SK-N-SH (cell line): ENCODE measurements at regions not wholly inside any gene's neighbourhood (a gene's known extent, or its start where the extent isn't known, plus 50 kb on each side); places are given as distances from the start of the nearest gene placed in this dataset.

Source experiments
- CTCF ChIA-PET: fragments of 300-600, 350-600 bp; formaldehyde crosslinking; extraction: SDS; loops from one replicate; lab custom pipeline; 2021; lab: Yijun Ruan, JAX
- POLR2A ChIA-PET: fragments of 350-600 bp; sonication (Branson Sonifier 250); formaldehyde crosslinking; extraction: SDS; loops from one replicate; lab custom pipeline; 2020; ENCODE audit warnings: antibody characterized with exemption, inconsistent platforms; lab: Yijun Ruan, JAX
- DNase-seq: peaks from one replicate; pipeline ENCODE4 v3.0.0; 2012
- H2AFZ ChIP-seq: fragments of 200-600 bp; sonication (generic); 2 replicates; pipeline ENCODE4 v1.8.1; 2016; ENCODE audit warnings: antibody characterized with exemption, mild to moderate bottlenecking, low read depth
- H3F3A ChIP-seq: fragments of 200-600 bp; sonication (generic); replicated peaks from 2 replicates; pipeline ENCODE3; 2016; ENCODE audit warnings: antibody characterized with exemption, mild to moderate bottlenecking; ENCODE audit not compliant: insufficient read depth
- H3K27ac ChIP-seq, 2 experiments: fragments of 200-500 bp in 1 of 2; fragments of 200-600 bp in 1 of 2; sonication (Bioruptor generic) in 1 of 2; sonication (generic), shearing (Covaris generic) in 1 of 2; 2 replicates each; pipeline versions ENCODE4 v1.5.1 to v1.6.1; 2014 to 2016; ENCODE audit warnings: low read depth in 2 of 2, inconsistent platforms in 1 of 2, low read length in 1 of 2, mild to moderate bottlenecking in 1 of 2, mixed read lengths in 1 of 2
- H3K27me3 ChIP-seq: fragments of 200-600 bp; sonication (generic), shearing (Covaris generic); 2 replicates; pipeline ENCODE4 v1.6.1; 2016; ENCODE audit warnings: mixed run types; ENCODE audit not compliant: insufficient read depth
- H3K36me3 ChIP-seq, 2 experiments: fragments of 200-500 bp in 1 of 2; fragments of 200-600 bp in 1 of 2; sonication (Bioruptor generic) in 1 of 2; sonication (generic) in 1 of 2; replicated peaks in 1 of 2; 2 replicates each; pipeline versions ENCODE3 to v1.5.1; 2014 to 2016; ENCODE audit warnings: low read length in 1 of 2, mild to moderate bottlenecking in 1 of 2; ENCODE audit not compliant: insufficient read depth in 2 of 2, control insufficient read depth in 1 of 2
- H3K4me1 ChIP-seq, 2 experiments: fragments of 200-500 bp in 1 of 2; fragments of 200-600 bp in 1 of 2; sonication (Bioruptor generic) in 1 of 2; sonication (generic), shearing (Covaris generic) in 1 of 2; 2 replicates each; pipeline versions ENCODE4 v1.5.1 to v1.6.1; 2014 to 2016; ENCODE audit warnings: low read depth in 1 of 2, low read length in 1 of 2, mixed run types in 1 of 2; ENCODE audit not compliant: insufficient read depth in 2 of 2, control insufficient read depth in 1 of 2
- H3K4me2 ChIP-seq: fragments of 200-600 bp; sonication (generic), shearing (Covaris generic); 2 replicates; pipeline ENCODE4 v1.6.1; 2017; ENCODE audit warnings: mixed run types
- H3K4me3 ChIP-seq, 2 experiments: fragments of 200-500 bp in 1 of 2; fragments of 200-600 bp in 1 of 2; sonication (Bioruptor generic) in 1 of 2; sonication (generic), shearing (Covaris generic) in 1 of 2; 2 replicates each; pipeline versions ENCODE4 v1.5.1 to v1.8.1; 2014 to 2016; ENCODE audit warnings: low read depth in 2 of 2, inconsistent platforms in 1 of 2, low read length in 1 of 2, mild to moderate bottlenecking in 1 of 2, mixed read lengths in 1 of 2, moderate library complexity in 1 of 2
- H3K79me2 ChIP-seq: fragments of 200-600 bp; sonication (generic); 2 replicates; pipeline ENCODE4 v1.8.1; 2017; ENCODE audit warnings: mild to moderate bottlenecking; ENCODE audit not compliant: insufficient read depth
- H3K9ac ChIP-seq: fragments of 200-600 bp; sonication (generic); 2 replicates; pipeline ENCODE4 v1.6.1; 2017; ENCODE audit warnings: mixed run types
- H3K9me2 ChIP-seq: fragments of 200-600 bp; sonication (generic); 2 replicates; pipeline ENCODE4 v1.6.1; 2017; ENCODE audit warnings: mixed run types
- H3K9me3 ChIP-seq: fragments of 200-600 bp; sonication (generic); 2 replicates; pipeline ENCODE4 v1.6.1; 2017; ENCODE audit warnings: mixed run types, mild to moderate bottlenecking, moderate library complexity
- H4K20me1 ChIP-seq: fragments of 200-600 bp; sonication (generic); 2 replicates; pipeline ENCODE4 v1.6.1; 2017; ENCODE audit warnings: mild to moderate bottlenecking, mixed run types; ENCODE audit not compliant: insufficient read depth
- CTCF ChIP-seq: fragments of 200-600 bp; sonication (generic); IDR thresholded peaks from 2 replicates; pipeline ENCODE4 v1.6.1; 2017; ENCODE audit warnings: antibody characterized with exemption, mild to moderate bottlenecking, moderate library complexity
- ELF1 ChIP-seq: IDR thresholded peaks from 2 replicates; pipeline ENCODE4 v1.4.0; 2012
- EP300 ChIP-seq, 2 experiments: IDR thresholded peaks; 2 replicates each; pipeline versions ENCODE4 v1.4.0 to v1.6.1; 2012; ENCODE audit warnings: borderline replicate concordance in 1 of 2, low read depth in 1 of 2, low read length in 1 of 2
- FOXJ3 ChIP-seq: sonication (generic); formaldehyde crosslinking; IDR thresholded peaks from 2 replicates; pipeline ENCODE4 v1.5.1; 2020; ENCODE audit warnings: mild to moderate bottlenecking, missing genetic modification reagents
- GATA2 ChIP-seq: sonication (generic); formaldehyde crosslinking; IDR thresholded peaks from 2 replicates; pipeline ENCODE4 v1.5.0; 2020; ENCODE audit warnings: mild to moderate bottlenecking, missing genetic modification reagents
- IRF3 ChIP-seq: fragments of 150-350 bp; IDR thresholded peaks from 2 replicates; pipeline ENCODE4 v1.6.1; 2016; ENCODE audit warnings: mild to moderate bottlenecking, low read depth, low read length
- JUND ChIP-seq: IDR thresholded peaks from 2 replicates; pipeline ENCODE4 v1.4.0; 2012
- MXI1 ChIP-seq: IDR thresholded peaks from 2 replicates; pipeline ENCODE4 v1.6.1; 2012; ENCODE audit warnings: mild to moderate bottlenecking, low read depth, low read length, improper control_type of control experiment
- NFIC ChIP-seq: IDR thresholded peaks from 2 replicates; pipeline ENCODE4 v1.4.0; 2012; ENCODE audit warnings: borderline replicate concordance
- PBX3 ChIP-seq: IDR thresholded peaks from 2 replicates; pipeline ENCODE4; 2012
- RAD21 ChIP-seq: IDR thresholded peaks from 2 replicates; pipeline ENCODE4 v1.6.1; 2012; ENCODE audit warnings: mild to moderate bottlenecking, low read length
- REST ChIP-seq: IDR thresholded peaks from 2 replicates; pipeline ENCODE4 v1.6.1; 2012; ENCODE audit warnings: mild to moderate bottlenecking, low read depth, low read length, moderate library complexity
- RFX5 ChIP-seq: IDR thresholded peaks from 2 replicates; pipeline ENCODE4 v1.6.1; 2012; ENCODE audit warnings: mild to moderate bottlenecking, improper control_type of control experiment, low read length
- SIN3A ChIP-seq: IDR thresholded peaks from 2 replicates; pipeline ENCODE4 v1.6.1; 2012; ENCODE audit warnings: low read depth, mild to moderate bottlenecking, low read length, moderate library complexity, borderline replicate concordance
- TCF12 ChIP-seq: IDR thresholded peaks from 2 replicates; pipeline ENCODE4 v1.4.0; 2012
- USF2 ChIP-seq: fragments of 150-350 bp; IDR thresholded peaks from 2 replicates; pipeline ENCODE4 v1.6.1; 2017; ENCODE audit warnings: antibody characterized with exemption, low read length, low read depth, borderline replicate concordance
- WGBS: methylation state at CpG from one replicate; pipeline ENCODE4 v1.1.6; 2017; ENCODE audit warnings: low lambda C conversion rate; 5-methylcytosine and 5-hydroxymethylcytosine counted together

- Histone ChIP-seq H3K4me3 (no peak overlapping the region), H3K9me2 (no peaks in the 10 kb centered on the region), H2AFZ (no peak overlapping the region), H3K27me3 (no peaks in the 10 kb centered on the region), H3K9me3 (no peaks in the 10 kb centered on the region), H3K79me2 (no peaks in the 10 kb centered on the region), H3K27ac (no peak overlapping the region), H4K20me1 (no peaks in the 10 kb centered on the region), H3F3A (no peaks in the 10 kb centered on the region), H3K9ac (no peak overlapping the region), H3K4me1 (no peaks in the 10 kb centered on the region), H3K36me3 (no peaks in the 10 kb centered on the region), H3K4me2 (no peak overlapping the region)
- no peak for TF ChIP-seq NFIC
- TF ChIP-seq MXI1, result no peak
- no peak for TF ChIP-seq TCF12
- TF ChIP-seq PBX3, result no peak
- TF ChIP-seq GATA2, result no peak
- no peak for TF ChIP-seq ELF1
- no peak for TF ChIP-seq RFX5
- TF ChIP-seq USF2, result no peak
- no peak for TF ChIP-seq JUND
- TF ChIP-seq REST, result no peak
- TF ChIP-seq IRF3, result no peak
- TF ChIP-seq FOXJ3 (CRISPR knock-in tag), result no peak
- POLR2A ChIA-PET, result no interaction called here
- 66% methylated on average over 3 of the region's 3 CpGs for WGBS
- CTCF ChIA-PET, result no interaction called here
- no peak for DNase-seq
These were observed 80.2 kb upstream of the EDNRA start for GRCh38 chr4:147400721-147401120.

- Histone ChIP-seq H3K9me2 (no peaks in the 10 kb centered on the region), H3K9me3 (no peaks in the 10 kb centered on the region), H3K36me3 (no peaks in the 10 kb centered on the region), H3K9ac (no peak overlapping the region), H3K4me3 (no peak overlapping the region), H3K79me2 (no peaks in the 10 kb centered on the region), H3K27me3 (no peaks in the 10 kb centered on the region), H2AFZ (no peak overlapping the region), H3F3A (no peaks in the 10 kb centered on the region), H3K4me1 (no peaks in the 10 kb centered on the region), H3K4me2 (no peak overlapping the region), H4K20me1 (no peaks in the 10 kb centered on the region), H3K27ac (no peak overlapping the region)
- 58% methylated on average over 5 of the region's 5 CpGs for WGBS
- ChIA-PET CTCF (no interaction called here), POLR2A (no interaction called here)
- no peak for DNase-seq
- TF ChIP-seq CTCF (no peak), EP300 (IDR thresholded peaks at IDR 0.05; ENCODE audit: borderline replicate concordance in 1 of 2, low read depth in 1 of 2, low read length in 1 of 2) (no peak), TCF12 (no peak), REST (no peak), SIN3A (no peak), RAD21 (no peak)
These were observed 79.7 kb upstream of the EDNRA start for GRCh38 chr4:147401221-147401620.
